Limb (tissue), 2 donors: ENCODE measurements at regions not wholly inside any gene's neighbourhood (a gene's known extent, or its start where the extent isn't known, plus 50 kb on each side); places are given as distances from the start of the nearest gene placed in this dataset.
"Not testable (repeated sequence)": the region's sequence is repeated elsewhere in the genome, so short reads cannot be mapped to it uniquely, and the experiment has no call there.

Experiments used
- DNase-seq, 2 donors: peaks; one replicate each; pipeline ENCODE4 v3.0.0-alpha.2; 2016; ENCODE audit errors: extremely low spot score in 2 of 2

DNA sequence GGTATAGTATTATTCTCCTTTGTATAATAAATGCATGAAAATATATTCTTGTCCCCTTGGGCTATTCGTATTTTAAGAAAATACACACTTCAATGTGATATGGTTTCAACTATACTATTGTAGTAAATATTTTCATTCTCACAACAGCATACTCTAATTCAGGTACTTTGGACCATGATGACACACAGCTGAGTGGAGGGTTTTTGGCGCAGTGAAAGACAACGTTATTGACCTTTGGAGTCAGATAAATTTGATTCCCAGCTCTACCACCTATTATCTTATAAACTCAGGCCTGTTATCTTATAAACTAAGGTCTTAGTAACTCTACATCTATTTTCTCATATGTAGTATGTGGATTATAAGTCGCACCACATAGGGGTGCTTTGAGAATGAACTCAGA lies 895.9 kb upstream of the DDX18 start:
- DNase-seq = no peak

DNA sequence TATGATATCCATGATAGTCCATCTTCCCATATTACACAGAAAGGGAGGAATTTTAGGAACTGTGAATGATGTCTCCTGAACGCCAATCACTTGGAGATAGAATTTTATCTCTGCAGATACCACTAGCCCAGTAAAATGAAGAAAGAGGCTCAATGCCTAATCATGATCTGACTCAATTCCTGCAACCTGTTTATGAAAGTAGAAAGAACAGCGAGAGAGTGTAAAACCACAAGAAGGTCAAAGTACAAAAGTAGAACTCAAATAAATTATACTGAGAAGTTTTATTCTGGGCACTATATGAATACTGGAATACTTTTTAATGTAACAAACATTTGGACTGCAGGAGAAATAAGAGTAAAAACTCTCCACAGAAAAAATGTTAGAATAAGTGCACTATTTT lies 892.1 kb upstream of the DDX18 start:
- no peak for DNase-seq

DNA sequence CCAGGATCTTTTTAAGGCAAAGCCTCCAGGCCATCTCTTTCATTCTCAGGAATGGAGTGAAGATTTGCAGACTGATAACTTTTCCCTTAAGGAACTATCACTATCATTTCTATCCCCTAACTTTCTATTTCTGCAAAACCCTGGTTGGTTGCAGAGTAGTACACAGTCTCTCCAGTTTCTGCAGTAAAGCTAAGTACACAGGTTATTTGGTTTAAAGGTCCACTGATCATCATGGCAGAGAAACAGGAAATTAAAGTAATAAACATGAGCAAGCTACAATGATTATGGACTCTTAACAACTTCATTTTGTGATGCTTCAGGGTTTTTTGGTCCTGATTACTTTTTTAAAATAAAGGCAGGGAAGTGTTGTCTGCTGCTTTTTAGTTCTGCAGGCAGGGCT lies 890.0 kb upstream of the DDX18 start:
- DNase-seq = no peak

DNA sequence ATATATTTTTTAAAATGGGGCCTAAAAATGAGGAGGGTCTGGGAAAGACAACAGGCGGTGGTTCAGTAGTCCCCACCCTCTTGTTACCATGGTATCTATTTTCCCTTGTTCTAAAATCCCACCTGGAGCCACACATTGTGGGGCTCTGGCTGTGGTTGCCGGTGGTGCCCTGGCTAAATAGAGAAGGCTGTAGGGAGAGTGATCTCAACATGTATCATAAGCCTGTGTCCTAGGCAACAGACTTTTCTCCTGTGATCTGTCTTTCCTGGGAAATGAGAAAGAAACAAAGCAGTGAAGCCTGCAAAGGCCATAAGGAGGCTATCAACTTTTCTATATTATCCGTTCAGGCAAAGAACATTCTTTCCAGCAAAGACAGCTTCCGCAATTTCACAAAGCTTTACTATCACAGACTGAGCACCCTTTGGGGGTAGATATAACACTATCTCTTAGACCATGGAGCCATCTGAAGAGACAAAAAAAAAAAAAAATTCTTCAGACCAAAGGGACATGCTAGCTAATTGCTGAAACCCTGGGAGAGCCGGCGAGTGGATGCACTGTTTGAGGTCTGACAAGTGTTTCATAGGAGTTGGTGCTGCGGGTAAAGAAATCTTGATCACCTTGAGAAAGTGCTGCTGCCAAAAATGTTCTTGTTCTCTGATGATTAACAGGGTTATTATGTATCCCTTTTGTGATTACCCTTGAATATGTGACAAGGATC lies 879.2 kb upstream of the DDX18 start:
- no peak for DNase-seq

DNA sequence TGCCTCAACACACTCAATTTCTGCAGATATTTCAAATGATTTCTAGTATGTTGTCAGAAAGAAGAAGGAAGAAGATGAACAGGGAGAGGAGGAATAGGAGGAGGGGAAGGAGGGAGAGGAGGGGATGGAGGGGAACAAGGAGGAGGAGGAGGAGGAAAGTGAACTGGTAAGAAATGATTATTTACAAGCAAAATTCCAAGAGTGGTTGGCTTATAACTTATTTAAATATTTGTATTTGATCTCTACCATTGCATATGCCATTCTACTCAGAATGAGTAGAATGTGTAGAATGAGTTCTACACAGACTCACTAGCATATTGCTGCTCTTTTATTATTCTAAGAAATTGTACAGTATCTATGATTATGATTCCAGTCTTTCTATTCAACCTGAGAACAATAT lies 866.2 kb upstream of the DDX18 start:
- no peak for DNase-seq

DNA sequence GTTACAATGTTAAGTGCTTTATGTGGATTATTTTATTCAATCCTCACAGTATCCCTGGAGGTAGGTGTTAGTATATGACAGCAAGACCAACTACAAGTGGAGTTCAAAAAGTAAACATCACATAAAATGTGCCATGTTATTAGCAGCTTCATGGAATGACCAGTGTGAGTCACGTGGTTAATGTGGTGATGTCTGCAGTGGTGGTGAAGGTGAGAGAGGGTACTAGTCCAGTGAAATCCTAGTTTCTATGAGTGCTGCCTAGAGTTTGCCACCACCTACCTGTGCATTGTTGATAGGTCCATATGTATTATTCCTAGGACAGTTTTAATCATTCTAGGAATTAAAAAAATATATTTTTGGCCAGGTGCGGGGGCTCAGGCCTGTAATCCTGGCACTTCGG lies 865.2 kb upstream of the DDX18 start:
- no peak for DNase-seq

DNA sequence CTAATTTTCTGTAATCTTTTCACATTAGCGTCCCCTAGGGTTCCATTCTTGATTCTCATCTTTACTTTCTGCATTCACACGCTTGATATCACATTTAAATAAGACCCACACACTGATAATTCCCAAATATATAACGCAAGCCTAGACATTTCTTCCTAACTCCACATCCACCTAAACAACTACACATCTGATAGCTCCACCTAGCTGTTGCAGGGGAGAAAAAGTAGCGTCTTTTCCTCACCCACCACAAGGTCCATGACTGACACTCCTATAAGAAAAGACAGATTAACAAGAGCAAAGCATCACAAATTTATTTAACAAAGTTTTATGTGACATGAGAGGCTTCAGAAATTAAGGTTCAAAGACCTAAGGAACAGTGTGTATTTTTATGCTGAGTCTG lies 862.2 kb upstream of the DDX18 start:
- peak in 1 of 2 donors; percentile 5 for DNase-seq

DNA sequence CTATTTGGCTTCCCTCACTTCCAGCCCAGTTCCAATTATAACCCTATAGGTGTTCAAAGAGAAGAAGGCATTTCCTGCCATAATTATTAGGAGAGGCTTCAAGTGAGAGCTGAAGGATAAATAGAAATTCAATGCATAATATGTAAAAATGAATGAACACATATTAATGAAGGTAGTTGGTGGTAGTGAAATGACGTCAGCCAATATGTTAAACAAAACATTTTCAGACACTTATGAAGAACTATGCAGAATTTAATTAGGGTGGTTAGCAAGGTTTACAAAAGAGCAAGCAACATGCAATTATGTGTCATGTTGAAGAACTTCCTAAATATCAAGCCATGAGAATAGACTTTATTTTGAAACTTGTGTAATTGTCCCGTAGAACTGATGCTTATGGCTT lies 858.8 kb upstream of the DDX18 start:
- no peak for DNase-seq

DNA sequence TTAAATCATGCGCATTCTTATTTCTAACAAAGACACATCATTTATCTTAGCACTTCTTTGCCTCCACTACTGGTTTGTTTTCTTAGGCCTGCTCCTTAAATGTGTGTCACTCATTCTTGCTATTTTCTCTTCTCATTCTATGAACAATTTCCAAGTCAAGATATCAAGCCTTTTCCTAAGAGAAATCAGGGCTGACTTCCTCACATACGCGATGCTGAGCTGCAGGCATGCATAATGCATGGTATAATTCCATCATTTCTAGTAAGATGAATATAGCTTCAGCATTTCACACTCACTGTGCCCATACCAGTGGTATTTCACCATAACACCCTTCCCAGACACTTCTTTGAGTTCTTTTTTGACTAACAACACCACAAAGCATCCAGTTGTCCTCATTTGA lies 838.9 kb upstream of the DDX18 start:
- no peak for DNase-seq

DNA sequence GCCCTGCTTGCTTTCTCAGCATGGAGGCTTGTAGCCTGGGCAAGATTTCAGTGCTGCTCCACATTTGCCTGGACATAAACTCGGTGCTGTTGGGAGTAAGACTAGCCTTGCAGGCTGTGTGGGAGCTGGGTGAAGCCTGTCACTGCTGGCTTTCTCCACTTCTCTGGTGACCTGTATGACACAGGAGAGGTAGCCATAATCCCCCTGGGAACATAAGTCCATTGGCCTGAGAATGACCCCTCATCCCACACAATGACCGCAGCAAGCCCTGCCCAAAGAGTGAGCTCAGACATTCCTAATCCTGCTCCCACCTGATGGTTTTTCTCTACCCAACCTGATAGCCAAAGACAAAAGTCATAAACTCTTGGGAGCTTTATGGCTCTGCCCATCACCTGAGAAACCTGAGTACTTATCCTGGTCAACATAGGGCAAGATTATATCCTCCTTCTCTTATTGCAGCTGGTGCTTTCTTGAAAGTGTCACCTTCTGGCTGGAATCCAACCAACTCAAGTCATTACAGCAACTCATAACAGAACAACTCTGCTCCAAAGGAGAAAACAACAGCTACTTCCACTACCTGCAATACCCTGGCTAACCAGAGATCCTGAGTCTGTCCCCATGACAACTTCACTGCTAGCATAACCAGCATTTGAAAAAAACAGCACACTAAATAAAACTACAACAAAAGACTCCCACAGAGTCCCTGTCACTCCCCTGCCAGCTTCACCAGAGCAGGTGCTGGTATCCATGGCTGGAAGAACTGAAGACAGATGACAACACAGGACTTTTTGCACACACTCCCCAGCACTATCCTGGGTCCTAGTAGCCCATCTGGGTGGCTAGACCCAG lies 834.4 kb upstream of the DDX18 start:
- no peak for DNase-seq

DNA sequence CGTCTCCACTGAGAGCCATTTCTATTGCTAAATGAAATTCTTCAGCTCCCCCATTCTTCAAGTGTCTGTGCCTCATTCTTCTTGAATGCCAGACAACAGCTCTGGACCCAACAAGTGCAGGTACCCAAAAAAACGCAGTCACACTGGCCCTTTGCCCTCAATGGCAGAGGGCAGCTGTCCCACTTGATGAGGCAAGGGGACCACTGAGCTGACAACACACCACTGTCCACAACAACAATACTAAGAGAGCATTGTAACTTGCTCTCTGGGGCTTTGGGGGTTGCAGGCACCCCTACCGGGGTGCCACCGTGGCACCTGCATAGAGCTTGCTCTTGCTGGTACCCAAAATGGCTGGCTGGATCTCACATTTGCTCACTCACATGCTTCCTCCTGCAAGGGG lies 827.0 kb upstream of the DDX18 start:
- no peak for DNase-seq

DNA sequence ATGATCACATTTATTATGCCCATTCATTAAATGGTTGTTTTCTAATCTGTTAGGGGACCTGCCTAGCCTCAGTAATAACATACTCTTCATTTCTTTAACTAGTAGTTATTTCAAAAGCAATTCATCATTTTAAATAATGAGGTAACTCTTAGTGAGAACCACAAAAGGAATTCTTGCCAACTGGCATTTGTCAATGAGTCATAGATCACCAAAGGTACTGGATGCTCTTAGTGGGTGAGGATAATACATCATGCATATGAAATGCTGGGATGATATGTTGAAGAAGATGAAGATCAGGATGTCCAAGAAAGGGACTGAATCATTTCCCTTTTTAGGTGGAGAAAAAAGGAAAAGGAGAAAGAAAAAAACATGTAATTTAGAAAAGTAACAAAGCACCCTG lies 826.2 kb upstream of the DDX18 start:
- DNase-seq = no peak

DNA sequence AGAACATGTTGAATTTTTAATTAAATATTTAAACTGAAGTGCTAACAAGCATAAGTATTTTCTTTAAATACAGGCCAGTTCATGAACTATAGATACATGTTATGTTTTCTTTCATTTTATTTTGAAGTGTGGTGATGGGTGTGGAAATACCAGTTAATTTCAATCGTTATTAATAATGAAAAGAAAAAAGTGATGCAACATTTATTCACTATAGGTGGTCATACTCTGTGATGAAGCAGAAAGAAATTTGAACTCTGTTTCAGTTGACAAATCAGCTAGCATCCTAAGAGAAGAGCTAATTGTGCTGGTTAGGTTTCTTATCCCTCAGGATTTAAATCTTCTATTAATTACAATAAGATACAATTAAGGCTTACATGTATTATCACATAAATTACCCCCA lies 795.1 kb upstream of the DDX18 start:
- no peak for DNase-seq

DNA sequence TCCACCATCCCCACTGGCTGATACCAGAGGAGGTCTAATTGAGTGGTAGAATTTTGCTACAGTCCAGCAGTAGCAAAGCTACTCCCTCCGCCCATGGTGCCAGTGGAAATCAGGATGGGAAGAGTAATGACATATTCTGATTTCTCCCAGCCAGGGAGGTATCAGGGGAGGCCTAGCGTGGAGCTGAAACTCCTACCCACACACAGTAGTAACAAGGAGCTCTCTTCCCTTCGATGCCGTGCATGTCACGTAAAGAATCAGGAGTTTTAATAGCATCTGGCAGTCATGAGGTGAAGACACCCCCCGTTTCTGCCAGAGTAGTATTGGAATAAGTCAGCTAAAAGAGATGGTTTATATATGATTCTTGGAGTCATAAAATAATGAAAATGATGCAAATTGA lies 786.8 kb upstream of the DDX18 start:
- no peak for DNase-seq

DNA sequence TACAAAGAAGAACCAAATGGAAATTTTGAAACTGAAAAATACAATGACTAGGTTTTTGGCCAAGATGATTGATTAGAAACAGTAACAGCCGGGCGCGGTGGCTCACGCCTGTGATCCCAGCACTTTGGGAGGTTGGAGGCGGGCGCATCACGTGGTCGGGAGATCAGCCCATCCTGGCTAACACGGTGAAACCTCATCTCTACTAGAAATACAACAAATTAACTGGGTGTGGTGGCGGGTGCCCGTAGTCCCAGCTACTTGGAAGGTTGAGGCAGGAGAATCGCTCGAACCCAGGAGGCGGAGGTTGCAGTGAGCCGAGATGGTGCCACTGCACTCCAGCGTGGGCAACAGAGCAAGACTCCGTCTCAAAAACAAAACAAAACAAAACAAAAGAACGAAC lies 785.8 kb upstream of the DDX18 start:
- DNase-seq = not testable (repeated sequence)

DNA sequence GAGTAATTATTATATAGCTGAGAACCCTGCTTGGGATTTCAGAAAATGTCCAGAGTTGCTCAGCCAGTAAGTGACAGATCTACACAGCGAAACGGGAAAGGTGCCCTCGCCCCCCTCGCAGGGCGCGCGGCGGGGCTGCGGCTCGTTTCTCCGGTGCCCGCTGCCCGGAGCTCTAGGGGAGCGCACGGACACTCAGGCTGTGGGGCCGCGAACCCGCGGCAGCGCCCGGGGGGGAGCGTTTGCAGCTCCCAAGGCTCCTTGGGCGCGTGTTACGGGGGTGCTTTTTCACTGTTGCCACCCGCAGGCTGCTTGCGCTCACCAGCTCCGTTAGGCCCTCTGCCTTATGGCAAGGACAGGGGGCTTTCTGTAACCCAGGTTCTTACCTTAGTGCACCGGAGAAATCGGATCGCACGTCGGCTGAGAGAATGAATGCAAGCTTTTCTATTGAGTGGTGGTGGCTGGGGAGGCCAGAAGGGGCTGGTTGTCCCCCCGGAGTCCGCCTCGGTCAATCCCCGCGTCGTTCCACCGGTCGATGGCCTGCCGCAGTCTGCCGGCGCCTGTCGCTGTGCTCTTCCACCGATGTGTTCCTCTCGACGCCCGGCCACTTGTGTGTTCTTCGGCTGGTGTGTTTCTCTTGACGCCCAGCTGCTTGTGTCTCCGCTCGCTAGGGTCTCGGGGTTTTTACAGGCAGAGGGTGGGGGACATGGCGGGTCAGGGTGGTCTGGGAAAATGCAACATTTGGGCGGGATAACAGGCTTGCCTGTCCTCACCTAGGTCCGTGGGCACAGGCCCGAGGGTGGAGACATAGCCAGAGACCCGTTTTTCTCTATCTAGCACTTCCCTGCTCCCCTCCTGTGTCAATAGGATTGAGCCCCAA lies 758.8 kb upstream of the DDX18 start:
- no peak for DNase-seq

DNA sequence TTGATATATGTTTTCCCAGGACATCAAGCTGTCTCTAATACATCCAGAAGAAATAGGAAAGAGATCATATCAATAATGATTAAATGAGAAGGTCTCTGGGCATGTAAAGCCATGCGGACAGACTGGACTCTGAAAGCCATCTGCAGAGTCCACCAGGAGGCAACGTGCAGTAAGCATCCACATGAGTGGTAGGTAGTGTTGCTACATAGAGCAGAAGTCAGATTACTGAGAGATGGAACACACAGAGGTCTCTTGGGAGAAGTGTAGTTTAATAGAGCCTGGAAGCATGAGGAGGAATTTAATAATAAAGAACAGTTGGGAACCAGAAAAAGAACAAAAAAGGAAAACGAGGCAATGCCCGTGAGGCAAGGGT lies 758.1 kb upstream of the DDX18 start:
- DNase-seq = no peak

DNA sequence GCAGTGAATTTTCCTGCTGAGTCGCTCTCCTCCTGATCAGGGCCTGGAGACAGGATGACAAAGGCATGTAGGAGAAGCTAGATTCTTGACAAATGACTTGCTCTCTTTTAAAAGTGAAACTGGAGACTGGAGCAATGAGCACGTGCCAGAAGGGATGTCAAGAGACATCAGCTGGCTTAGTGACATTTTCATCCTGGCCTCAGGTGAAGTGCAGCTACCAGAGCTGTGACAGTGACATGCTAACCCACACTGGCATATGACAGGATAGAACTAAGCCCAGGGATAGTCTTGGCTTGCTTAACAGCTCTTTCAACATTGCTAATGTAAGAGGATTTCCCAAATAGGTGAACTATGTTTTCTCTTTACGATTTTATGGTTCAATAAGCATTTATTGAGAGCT lies 757.5 kb upstream of the DDX18 start:
- DNase-seq = no peak

DNA sequence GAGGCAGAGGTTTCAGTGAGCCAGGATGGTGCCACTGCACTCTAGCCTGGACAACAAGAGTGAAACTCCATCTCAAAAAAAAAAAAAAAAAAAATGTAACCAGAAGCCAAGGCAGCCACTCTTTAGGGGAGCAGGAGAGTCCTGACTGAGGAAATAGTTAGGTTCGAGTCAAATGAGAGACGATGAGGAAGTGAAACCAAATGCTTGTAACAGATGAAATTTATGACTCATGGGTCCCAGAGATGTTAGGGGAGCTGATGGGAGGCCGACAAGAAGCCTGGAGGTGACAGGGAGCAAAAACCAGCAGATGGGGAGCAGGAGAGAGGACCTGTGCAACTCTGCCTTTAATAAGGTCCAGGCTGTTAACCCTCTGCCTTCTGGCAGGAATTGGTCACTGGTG lies 756.1 kb upstream of the DDX18 start:
- no peak for DNase-seq

DNA sequence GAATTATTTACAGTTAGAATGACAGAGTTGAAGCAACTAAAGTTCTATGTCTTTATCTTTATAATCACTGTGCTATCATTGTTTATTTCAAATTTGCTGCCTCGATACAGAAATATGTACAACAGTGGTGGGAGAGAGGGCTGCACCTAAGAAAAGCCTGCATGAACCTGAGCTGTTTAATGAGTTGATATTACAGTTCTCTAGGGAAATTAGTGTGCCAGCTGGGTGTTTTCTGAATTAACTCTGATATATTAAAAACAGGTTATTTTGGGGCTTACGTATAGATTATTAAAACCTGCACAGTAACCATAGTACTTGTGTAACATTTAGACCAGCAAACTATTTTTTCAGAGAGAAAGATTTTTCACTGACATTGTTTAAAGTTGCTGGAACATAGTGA lies 750.5 kb upstream of the DDX18 start:
- no peak for DNase-seq

DNA sequence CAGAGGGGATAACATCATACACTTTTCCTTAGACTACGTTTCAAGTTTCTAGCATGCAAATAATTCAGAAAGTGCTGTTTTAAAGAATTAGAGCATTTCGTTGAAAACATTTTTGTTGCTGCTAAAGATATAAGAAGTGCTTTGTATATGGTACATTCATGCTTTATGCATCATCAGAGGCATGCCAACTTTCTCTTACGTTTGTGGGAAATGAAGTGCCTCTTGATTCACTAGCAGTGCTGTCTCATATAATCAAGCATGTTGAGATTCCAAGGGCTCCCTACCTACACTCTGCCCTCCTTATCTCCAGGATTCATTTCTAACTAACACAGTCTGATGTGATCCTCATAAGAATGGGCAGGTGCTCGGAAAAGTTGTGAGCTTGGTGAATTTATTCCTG lies 748.6 kb upstream of the DDX18 start:
- no peak for DNase-seq

DNA sequence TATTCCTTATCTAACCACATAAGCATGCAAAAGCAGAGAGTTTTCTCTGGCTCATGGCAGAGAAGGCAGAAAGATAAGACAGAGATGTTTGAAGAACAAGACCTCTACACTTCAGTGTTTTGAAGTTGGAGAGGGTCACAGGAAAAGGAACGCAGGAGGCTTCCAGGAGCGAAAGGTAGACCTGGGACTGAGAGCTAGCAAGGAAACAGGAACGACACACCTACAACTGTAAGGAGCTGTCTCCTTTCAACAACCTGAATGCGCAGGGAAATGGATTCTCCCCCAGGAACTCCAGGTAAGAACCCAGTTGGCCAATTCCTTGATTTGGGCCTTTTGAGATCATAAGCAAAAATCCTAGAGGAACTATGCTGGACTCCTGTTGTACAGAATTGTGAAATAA lies 746.6 kb upstream of the DDX18 start:
- DNase-seq = no peak
